Glutamatergic neuron (in vitro differentiated cells): ENCODE measurements at regions not wholly inside any gene's neighbourhood (a gene's known extent, or its start where the extent isn't known, plus 50 kb on each side); places are given as distances from the start of the nearest gene placed in this dataset.

Source experiments
- DNase-seq: peaks from one replicate; pipeline ENCODE4 v3.0.0; 2022
- H3K27ac Mint-ChIP-seq: one replicate; pipeline ENCODE4 v1.8.0; 2020; ENCODE audit warnings: mild to moderate bottlenecking, mixed read lengths, inconsistent platforms; ENCODE audit not compliant: unreplicated experiment
- H3K27me3 Mint-ChIP-seq: one replicate; pipeline ENCODE4 v1.8.0; 2020; ENCODE audit warnings: mild to moderate bottlenecking, moderate library complexity, mixed read lengths, inconsistent platforms; ENCODE audit not compliant: unreplicated experiment
- H3K36me3 Mint-ChIP-seq: one replicate; pipeline ENCODE4 v1.8.0; 2020; ENCODE audit warnings: mild to moderate bottlenecking, mixed read lengths, inconsistent platforms; ENCODE audit not compliant: unreplicated experiment
- H3K4me1 Mint-ChIP-seq: one replicate; pipeline ENCODE4 v1.8.0; 2020; ENCODE audit warnings: mild to moderate bottlenecking, low read depth, mixed read lengths, inconsistent platforms; ENCODE audit not compliant: unreplicated experiment
- H3K4me3 Mint-ChIP-seq: one replicate; pipeline ENCODE4 v1.8.0; 2020; ENCODE audit warnings: mild to moderate bottlenecking, mixed read lengths, inconsistent platforms; ENCODE audit not compliant: unreplicated experiment
- H3K9me3 Mint-ChIP-seq: one replicate; pipeline ENCODE4 v1.8.0; 2020; ENCODE audit warnings: mild to moderate bottlenecking, moderate library complexity, mixed read lengths, inconsistent platforms; ENCODE audit not compliant: unreplicated experiment
- CTCF ChIP-seq: fragments of 200-600 bp; sonication (generic); IDR thresholded peaks from one replicate; pipeline ENCODE4 v1.5.0; 2021; ENCODE audit not compliant: partially characterized antibody, unreplicated experiment

GRCh38 chr9:102844716-102845115 is 150.4 kb upstream of the CYLC2 start:
- DNase-seq = no peak
- TF ChIP-seq CTCF = no peak
- Mint-ChIP-seq H3K9me3 (no peaks in the 10 kb centered on the region), H3K27ac (no peak overlapping the region), H3K4me3 (no peak overlapping the region), H3K27me3 (no peaks in the 10 kb centered on the region), H3K4me1 (no peaks in the 10 kb centered on the region), H3K36me3 (no peaks in the 10 kb centered on the region)

- no peak overlapping the region for H3K4me3 Mint-ChIP-seq
- no peaks in the 10 kb centered on the region for H3K9me3 Mint-ChIP-seq
- TF ChIP-seq CTCF = no peak
- no peaks in the 10 kb centered on the region for H3K4me1 Mint-ChIP-seq
- no peak overlapping the region for H3K27ac Mint-ChIP-seq
- DNase-seq = no peak
- no peaks in the 10 kb centered on the region for H3K36me3 Mint-ChIP-seq
- no peaks in the 10 kb centered on the region for H3K27me3 Mint-ChIP-seq
These were observed 152.7 kb upstream of the CYLC2 start for GRCh38 chr9:102842423-102842822.

- H3K27ac Mint-ChIP-seq = no peak overlapping the region
- no peaks in the 10 kb centered on the region for H3K27me3 Mint-ChIP-seq
- H3K4me1 Mint-ChIP-seq = no peaks in the 10 kb centered on the region
- H3K36me3 Mint-ChIP-seq = no peaks in the 10 kb centered on the region
- H3K9me3 Mint-ChIP-seq = no peaks in the 10 kb centered on the region
- no peak for DNase-seq
- H3K4me3 Mint-ChIP-seq = no peak overlapping the region
- no peak for TF ChIP-seq CTCF
These were observed 153.8 kb upstream of the CYLC2 start for GRCh38 chr9:102841376-102841775.

GRCh38 chr9:102840335-102840734 is 154.8 kb upstream of the CYLC2 start:
- Mint-ChIP-seq H3K9me3 (no peaks in the 10 kb centered on the region), H3K27me3 (no peaks in the 10 kb centered on the region), H3K4me3 (no peak overlapping the region), H3K27ac (no peak overlapping the region), H3K4me1 (no peaks in the 10 kb centered on the region), H3K36me3 (no peaks in the 10 kb centered on the region)
- DNase-seq = no peak
- TF ChIP-seq CTCF = no peak

GRCh38 chr9:102832814-102833213 is 162.3 kb upstream of the CYLC2 start:
- Mint-ChIP-seq H3K4me1 (no peaks in the 10 kb centered on the region), H3K36me3 (no peaks in the 10 kb centered on the region), H3K4me3 (no peak overlapping the region), H3K27me3 (no peaks in the 10 kb centered on the region), H3K27ac (no peak overlapping the region), H3K9me3 (no peaks in the 10 kb centered on the region)
- DNase-seq = no peak
- no peak for TF ChIP-seq CTCF
